Breast epithelium (tissue), 4 donors: ENCODE measurements at regions not wholly inside any gene's neighbourhood (a gene's known extent, or its start where the extent isn't known, plus 50 kb on each side); places are given as distances from the start of the nearest gene placed in this dataset.

Experiments
- DNase-seq, 2 donors: peaks; one replicate each; pipeline ENCODE4 v3.0.0-alpha.2; 2019; ENCODE audit warnings: low spot score in 2 of 2
- H3K27ac ChIP-seq, 2 donors: fragments of 200-600 bp; sonication (generic) in 1 of 2; one replicate each; pipeline ENCODE4 v1.5.1; 2016 to 2019; ENCODE audit warnings: mild to moderate bottlenecking in 1 of 2
- H3K27me3 ChIP-seq, 2 donors: fragments of 200-600 bp; sonication (generic) in 1 of 2; one replicate each; pipeline versions ENCODE4 v1.5.1 to v1.6.0; 2017 to 2019; ENCODE audit warnings: control low read depth in 1 of 2, mild to moderate bottlenecking in 1 of 2
- H3K36me3 ChIP-seq: fragments of 200-600 bp; one replicate; pipeline ENCODE4 v1.5.1; 2019
- H3K4me1 ChIP-seq, 2 donors: fragments of 200-600 bp; sonication (generic); one replicate each; pipeline ENCODE4 v1.5.1; 2016 to 2019; ENCODE audit warnings: control low read depth in 1 of 2
- H3K4me3 ChIP-seq, 3 donors: fragments of 200-600 bp; sonication (generic); 1 replicate in 2 of 3; 2 replicates in 1 of 3; pipeline ENCODE4 v1.5.1; 2016 to 2019; ENCODE audit warnings: mild to moderate bottlenecking in 3 of 3, moderate library complexity in 2 of 3
- H3K9me3 ChIP-seq, 2 donors: fragments of 200-600 bp; sonication (generic) in 1 of 2; one replicate each; pipeline ENCODE4 v1.5.1; 2016 to 2019; ENCODE audit warnings: control low read depth in 1 of 2
- POLR2A ChIP-seq: fragments of 450-650 bp; IDR thresholded peaks from one replicate; pipeline ENCODE4 v1.6.1; 2016; ENCODE audit warnings: antibody characterized with exemption, mild to moderate bottlenecking, moderate library complexity
- POLR2AphosphoS5 ChIP-seq, 3 donors: sonication (generic); formaldehyde crosslinking; IDR thresholded peaks; one replicate each; pipeline ENCODE4 v1.6.1; 2017; ENCODE audit warnings: antibody characterized with exemption in 3 of 3
- intact Hi-C: fragments of 100-400 bp; cut with DNase I; formaldehyde crosslinking; loops from one replicate; pipeline ENCODE4 v1.15.1; 2023; ENCODE audit warnings: low total_unique reads
- TF ChIP-seq, protein P1 (sequence below), 3 donors: fragments of 450-650 bp; IDR thresholded peaks; one replicate each; pipeline ENCODE4 v1.5.1; 2016 to 2017; ENCODE audit warnings: antibody characterized with exemption in 3 of 3, mild to moderate bottlenecking in 3 of 3, moderate library complexity in 3 of 3

DNA sequence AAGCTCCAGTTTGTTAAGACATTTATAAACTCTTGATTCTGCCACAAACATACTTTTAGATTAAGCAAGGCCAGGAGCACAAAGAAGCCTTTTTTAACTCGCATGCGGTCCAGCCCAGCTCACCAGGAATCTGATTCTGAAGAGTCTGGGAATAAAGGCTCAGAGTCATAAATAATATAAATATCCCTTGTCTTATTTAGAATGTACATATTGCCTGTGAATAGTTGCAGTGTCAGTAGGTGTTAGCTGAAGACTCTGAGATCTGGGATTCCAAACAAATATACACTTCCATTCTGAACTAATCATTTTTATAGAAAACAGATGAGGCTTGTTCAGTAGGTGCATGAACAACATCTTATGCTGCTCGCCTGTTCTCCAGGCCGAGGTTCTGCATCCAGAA, 59.1 kb upstream of the ELAC2 start:
- Histone ChIP-seq H3K9me3 (no peaks in the 10 kb centered on the region), H3K36me3 (no peaks in the 10 kb centered on the region), H3K4me1 (peaks cover 0 to 10% of the 10 kb centered on the region in 2 donors), H3K4me3 (no peak overlapping the region), H3K27ac (no peak overlapping the region), H3K27me3 (no peaks in the 10 kb centered on the region)
- TF ChIP-seq POLR2AphosphoS5 (IDR thresholded peaks at IDR 0.05) (no peak), POLR2A (no peak)
- TF ChIP-seq, protein P1, sequence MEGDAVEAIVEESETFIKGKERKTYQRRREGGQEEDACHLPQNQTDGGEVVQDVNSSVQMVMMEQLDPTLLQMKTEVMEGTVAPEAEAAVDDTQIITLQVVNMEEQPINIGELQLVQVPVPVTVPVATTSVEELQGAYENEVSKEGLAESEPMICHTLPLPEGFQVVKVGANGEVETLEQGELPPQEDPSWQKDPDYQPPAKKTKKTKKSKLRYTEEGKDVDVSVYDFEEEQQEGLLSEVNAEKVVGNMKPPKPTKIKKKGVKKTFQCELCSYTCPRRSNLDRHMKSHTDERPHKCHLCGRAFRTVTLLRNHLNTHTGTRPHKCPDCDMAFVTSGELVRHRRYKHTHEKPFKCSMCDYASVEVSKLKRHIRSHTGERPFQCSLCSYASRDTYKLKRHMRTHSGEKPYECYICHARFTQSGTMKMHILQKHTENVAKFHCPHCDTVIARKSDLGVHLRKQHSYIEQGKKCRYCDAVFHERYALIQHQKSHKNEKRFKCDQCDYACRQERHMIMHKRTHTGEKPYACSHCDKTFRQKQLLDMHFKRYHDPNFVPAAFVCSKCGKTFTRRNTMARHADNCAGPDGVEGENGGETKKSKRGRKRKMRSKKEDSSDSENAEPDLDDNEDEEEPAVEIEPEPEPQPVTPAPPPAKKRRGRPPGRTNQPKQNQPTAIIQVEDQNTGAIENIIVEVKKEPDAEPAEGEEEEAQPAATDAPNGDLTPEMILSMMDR (IDR thresholded peaks at IDR 0.05): no peak
- DNase-seq: no peak
- intact Hi-C loops: no loop called here

DNA sequence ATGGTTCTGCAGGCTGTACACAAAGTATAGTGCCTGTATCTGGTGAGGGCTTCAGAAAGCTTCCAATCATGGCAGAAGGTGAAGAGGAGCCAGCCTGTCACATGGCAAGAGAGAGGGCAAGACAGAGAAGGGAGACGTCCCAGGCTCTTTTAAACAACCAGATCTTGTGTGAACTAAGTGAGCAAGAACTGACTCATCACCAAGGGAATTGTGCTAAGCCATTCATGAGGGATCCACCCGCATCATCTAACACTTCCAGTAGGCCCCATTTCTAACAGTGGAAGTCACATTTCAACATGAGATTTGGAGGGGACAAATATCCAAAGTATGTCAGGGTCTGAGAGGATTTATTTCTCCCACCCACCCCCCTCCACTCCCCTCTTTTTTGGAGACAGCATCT, 56.2 kb upstream of the ELAC2 start:
- no peaks in the 10 kb centered on the region for H3K4me1 ChIP-seq
- H3K27ac ChIP-seq: no peak overlapping the region
- TF ChIP-seq POLR2AphosphoS5 (IDR thresholded peaks at IDR 0.05) (no peak), POLR2A (no peak)
- TF ChIP-seq, protein P1 (IDR thresholded peaks at IDR 0.05): no peak
- intact Hi-C loops: no loop called here
- no peak overlapping the region for H3K4me3 ChIP-seq
- no peak for DNase-seq
- H3K36me3 ChIP-seq: no peaks in the 10 kb centered on the region
- no peaks in the 10 kb centered on the region for H3K27me3 ChIP-seq
- H3K9me3 ChIP-seq: no peaks in the 10 kb centered on the region

DNA sequence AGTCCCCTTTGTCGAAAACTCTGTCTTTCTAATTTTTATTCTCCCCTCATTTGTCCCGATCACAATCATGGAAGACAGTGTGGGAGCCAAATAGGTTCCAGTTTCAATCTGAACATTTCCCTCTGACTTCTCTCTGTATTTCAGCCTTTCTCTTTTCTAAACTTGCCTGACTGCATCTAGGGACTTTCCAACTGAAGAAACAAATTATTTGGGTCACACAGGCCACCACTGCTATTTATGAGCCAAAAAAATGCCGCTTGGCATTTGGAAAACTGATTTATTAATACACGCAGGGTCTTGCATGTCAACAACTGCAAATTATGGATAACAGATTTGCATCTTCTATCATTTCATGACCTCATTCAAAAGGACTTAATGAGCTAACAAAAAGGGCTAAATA, 55.2 kb upstream of the ELAC2 start:
- H3K27me3 ChIP-seq: no peaks in the 10 kb centered on the region
- no peak for DNase-seq
- H3K4me1 ChIP-seq: no peaks in the 10 kb centered on the region
- H3K27ac ChIP-seq: no peak overlapping the region
- intact Hi-C loops: no loop called here
- H3K36me3 ChIP-seq: no peaks in the 10 kb centered on the region
- H3K9me3 ChIP-seq: peaks cover 0 to under 1% of the 10 kb centered on the region in 2 donors
- TF ChIP-seq POLR2AphosphoS5 (IDR thresholded peaks at IDR 0.05): no peak
- TF ChIP-seq, protein P1 (IDR thresholded peaks at IDR 0.05): no peak
- no peak for TF ChIP-seq POLR2A
- no peak overlapping the region for H3K4me3 ChIP-seq

DNA sequence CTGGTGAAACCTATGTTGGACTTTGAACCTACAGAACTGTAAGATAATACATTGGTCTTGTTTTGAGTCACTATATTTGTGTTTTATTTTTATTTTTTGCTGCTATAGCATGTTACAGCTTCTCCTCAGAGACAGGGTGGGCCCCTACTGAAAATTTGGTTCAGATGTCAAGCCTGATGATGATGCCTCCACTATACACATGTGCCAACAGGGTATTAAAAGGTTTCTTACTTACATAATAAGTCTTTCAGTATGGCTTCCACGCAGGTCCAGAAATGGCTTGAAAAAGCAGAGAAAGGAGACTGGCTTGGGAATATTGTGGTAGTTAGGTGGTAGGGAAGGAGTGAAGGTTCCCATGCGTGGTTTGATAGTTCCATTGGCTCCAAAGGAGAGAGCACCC, 52.9 kb upstream of the ELAC2 start:
- TF ChIP-seq, protein P1 (IDR thresholded peaks at IDR 0.05): no peak
- TF ChIP-seq POLR2AphosphoS5 (IDR thresholded peaks at IDR 0.05): no peak
- TF ChIP-seq POLR2A: no peak
- DNase-seq: no peak
- no peak overlapping the region for H3K27ac ChIP-seq
- H3K27me3 ChIP-seq: no peaks in the 10 kb centered on the region
- H3K36me3 ChIP-seq: no peaks in the 10 kb centered on the region
- intact Hi-C loops: no loop called here
- no peak overlapping the region for H3K4me3 ChIP-seq
- H3K9me3 ChIP-seq: peaks cover 0 to 6% of the 10 kb centered on the region in 2 donors
- H3K4me1 ChIP-seq: no peaks in the 10 kb centered on the region

DNA sequence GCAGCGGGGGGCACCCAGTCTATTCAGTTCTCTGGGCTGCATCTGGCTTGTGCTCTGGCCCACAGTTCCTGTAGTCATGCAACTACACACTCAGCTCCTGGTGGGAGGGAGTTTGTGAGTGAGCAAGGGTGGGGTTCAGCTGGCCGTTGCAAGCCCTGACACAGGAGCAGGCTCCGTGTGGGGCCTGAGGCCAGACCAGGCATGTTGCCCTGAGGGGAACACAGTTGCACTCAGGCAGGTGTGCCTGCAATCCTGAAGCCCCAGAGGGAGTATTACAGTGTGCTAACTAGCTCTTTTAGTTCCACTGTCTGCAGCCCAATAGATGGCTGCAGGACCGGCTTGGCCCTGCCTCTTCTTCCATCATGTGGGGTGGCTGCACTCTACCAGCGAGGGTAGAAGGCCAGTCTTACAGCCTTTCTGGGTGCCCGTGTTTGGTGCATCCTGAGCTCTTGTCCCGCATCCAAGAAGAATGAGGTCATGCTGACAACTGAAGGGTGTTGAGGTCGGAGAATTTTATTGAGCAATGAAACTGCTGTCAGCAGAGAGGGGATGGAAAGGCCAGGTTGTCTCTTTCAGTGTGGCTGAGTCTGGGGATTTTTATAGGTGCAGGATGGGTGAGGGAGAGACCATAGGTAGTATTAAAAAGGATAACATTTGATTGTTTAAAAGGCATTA, 49.9 kb upstream of the ELAC2 start:
- Histone ChIP-seq H3K27me3 (no peaks in the 10 kb centered on the region), H3K4me1 (no peaks in the 10 kb centered on the region), H3K27ac (no peak overlapping the region), H3K36me3 (no peaks in the 10 kb centered on the region), H3K4me3 (no peak overlapping the region), H3K9me3 (peaks cover 0 to 6% of the 10 kb centered on the region in 2 donors)
- no peak for DNase-seq
- intact Hi-C loops: no loop called here
- TF ChIP-seq POLR2A (no peak), POLR2AphosphoS5 (IDR thresholded peaks at IDR 0.05) (no peak)
- TF ChIP-seq, protein P1 (IDR thresholded peaks at IDR 0.05): no peak
